Loucy (cell line): ENCODE measurements at regions not wholly inside any gene's neighbourhood (a gene's known extent, or its start where the extent isn't known, plus 50 kb on each side); places are given as distances from the start of the nearest gene placed in this dataset.

Experiments
- H2AFZ ChIP-seq: fragments of 200-600 bp; sonication (generic); 2 replicates; pipeline ENCODE4 v1.6.0; 2016; ENCODE audit warnings: antibody characterized with exemption, mild to moderate bottlenecking, low read length, moderate library complexity
- H3F3A ChIP-seq: fragments of 200-600 bp; 2 replicates; pipeline ENCODE4 v1.6.0; 2016; ENCODE audit warnings: antibody characterized with exemption, low read depth, mild to moderate bottlenecking
- H3K27me3 ChIP-seq: fragments of 200-600 bp; sonication (generic); 2 replicates; pipeline ENCODE4 v1.6.1; 2014; ENCODE audit warnings: low read length, mild to moderate bottlenecking; ENCODE audit not compliant: insufficient read depth, poor library complexity, severe bottlenecking
- H3K36me3 ChIP-seq: fragments of 200-600 bp; sonication (generic); 2 replicates; pipeline ENCODE4 v1.6.1; 2016; ENCODE audit warnings: low read length; ENCODE audit not compliant: insufficient read depth
- H3K4me1 ChIP-seq: fragments of 200-600 bp; sonication (generic); 2 replicates; pipeline ENCODE4 v1.5.1; 2014; ENCODE audit warnings: low read length, mild to moderate bottlenecking; ENCODE audit not compliant: insufficient read depth, poor library complexity, severe bottlenecking
- H3K4me2 ChIP-seq: fragments of 200-600 bp; sonication (generic); 2 replicates; pipeline ENCODE4 v1.6.0; 2014; ENCODE audit warnings: antibody characterized with exemption, low read length, low read depth, mild to moderate bottlenecking; ENCODE audit not compliant: poor library complexity, severe bottlenecking
- H3K4me3 ChIP-seq: fragments of 200-600 bp; sonication (generic); 2 replicates; pipeline ENCODE4 v1.5.1; 2014; ENCODE audit warnings: low read length, mild to moderate bottlenecking, mixed read lengths; ENCODE audit not compliant: poor library complexity, severe bottlenecking
- H3K79me2 ChIP-seq: fragments of 200-600 bp; sonication (generic); 2 replicates; pipeline ENCODE4 v1.6.1; 2014; ENCODE audit warnings: low read length; ENCODE audit not compliant: insufficient read depth
- H3K9ac ChIP-seq: fragments of 200-600 bp; sonication (generic); 2 replicates; pipeline ENCODE4 v1.6.0; 2014; ENCODE audit warnings: mild to moderate bottlenecking, low read depth, low read length, moderate library complexity; ENCODE audit not compliant: poor library complexity, severe bottlenecking
- H3K9me2 ChIP-seq: fragments of 200-600 bp; sonication (generic); replicated peaks from 2 replicates; pipeline ENCODE4 v1.6.1; 2016; ENCODE audit warnings: low read depth, low read length, mixed read lengths
- H3K9me3 ChIP-seq: fragments of 200-600 bp; sonication (generic); 2 replicates; pipeline ENCODE4 v1.6.1; 2014; ENCODE audit warnings: mild to moderate bottlenecking, antibody characterized with exemption, low read length, low read depth; ENCODE audit not compliant: insufficient read depth
- H4K20me1 ChIP-seq: fragments of 200-600 bp; sonication (generic); 2 replicates; pipeline ENCODE4 v1.6.0; 2014; ENCODE audit warnings: antibody characterized with exemption, low read length, mild to moderate bottlenecking; ENCODE audit not compliant: insufficient read depth, poor library complexity, severe bottlenecking
- CTCF ChIP-seq: fragments of 200-600 bp; sonication (generic); conservative IDR thresholded peaks from 2 replicates; pipeline ENCODE4 v1.5.1; 2014; ENCODE audit warnings: mild to moderate bottlenecking, antibody characterized with exemption, low read length
- EZH2phosphoT487 ChIP-seq: fragments of 200-600 bp; IDR thresholded peaks from 2 replicates; pipeline ENCODE4 v1.6.1; 2018; ENCODE audit warnings: antibody characterized with exemption, mild to moderate bottlenecking, moderate library complexity, borderline replicate concordance

GRCh38 chr4:3676196-3676595 lies 90.0 kb upstream of the ADRA2C start:
- Histone ChIP-seq H3K4me2 (no peak overlapping the region), H3K4me1 (no peaks in the 10 kb centered on the region), H3K9me2 (no peaks in the 10 kb centered on the region), H3K27me3 (no peaks in the 10 kb centered on the region), H3F3A (no peaks in the 10 kb centered on the region), H3K4me3 (no peak overlapping the region), H3K36me3 (no peaks in the 10 kb centered on the region), H3K9me3 (no peaks in the 10 kb centered on the region; the same call in 1 of the 2 replicates), H3K79me2 (no peaks in the 10 kb centered on the region), H4K20me1 (no peaks in the 10 kb centered on the region), H3K9ac (no peak overlapping the region), H2AFZ (no peak overlapping the region)
- TF ChIP-seq CTCF = no peak
- no peak for TF ChIP-seq EZH2phosphoT487

GRCh38 chr4:3675251-3676115 lies 90.7 kb upstream of the ADRA2C start:
- Histone ChIP-seq H3K4me2 (no peak overlapping the region), H3K4me1 (no peaks in the 10 kb centered on the region), H2AFZ (no peak overlapping the region), H3K27me3 (no peaks in the 10 kb centered on the region), H4K20me1 (no peaks in the 10 kb centered on the region), H3K9me2 (no peaks in the 10 kb centered on the region), H3K36me3 (no peaks in the 10 kb centered on the region), H3F3A (no peaks in the 10 kb centered on the region), H3K9ac (no peak overlapping the region), H3K9me3 (no peaks in the 10 kb centered on the region; the same call in 1 of the 2 replicates), H3K4me3 (no peak overlapping the region), H3K79me2 (no peaks in the 10 kb centered on the region)
- TF ChIP-seq CTCF (no peak), EZH2phosphoT487 (no peak)

GRCh38 chr4:3674479-3674851 lies 91.7 kb upstream of the ADRA2C start:
- Histone ChIP-seq H3K79me2 (no peaks in the 10 kb centered on the region), H2AFZ (no peak overlapping the region), H3K27me3 (no peaks in the 10 kb centered on the region), H3K4me3 (no peak overlapping the region), H4K20me1 (no peaks in the 10 kb centered on the region), H3K4me1 (no peaks in the 10 kb centered on the region), H3K9ac (no peak overlapping the region), H3K4me2 (no peak overlapping the region), H3F3A (no peaks in the 10 kb centered on the region), H3K9me2 (no peaks in the 10 kb centered on the region), H3K9me3 (peaks cover 3% of the 10 kb centered on the region; the same call in 1 of the 2 replicates), H3K36me3 (no peaks in the 10 kb centered on the region)
- no peak for TF ChIP-seq EZH2phosphoT487
- no peak for TF ChIP-seq CTCF
